GM12878 (cell line): ENCODE measurements at regions not wholly inside any gene's neighbourhood (a gene's known extent, or its start where the extent isn't known, plus 50 kb on each side); places are given as distances from the start of the nearest gene placed in this dataset.

Experiments used
- ATAC-seq: fragments of 200-7000 bp; cut with Tn5 transposase; 3 replicates; pipeline ENCODE4 v1.9.1; 2020; ENCODE audit warnings: mild to moderate bottlenecking, moderate library complexity
- BruUV-seq: library from RNA; stranded (reverse); fragments of 400-500 nt; replicated peaks from 2 replicates; lab custom pipeline; 2021; lab: Mats Ljungman, UMichigan
- CTCF ChIA-PET: fragments of 300-600 bp; sonication (Branson Sonifier 250); formaldehyde crosslinking; extraction: SDS; loops from one replicate; lab custom pipeline; 2021; ENCODE audit warnings: inconsistent platforms; lab: Yijun Ruan, JAX
- POLR2A ChIA-PET: fragments of 350-600 bp; formaldehyde crosslinking; extraction: SDS; loops from one replicate; lab custom pipeline; 2021; ENCODE audit warnings: inconsistent platforms; lab: Charles Lee
- RAD21 ChIA-PET: fragments of 300-600 bp; sonication (Branson Sonifier 250); formaldehyde crosslinking; loops from one replicate; lab custom pipeline; 2023; ENCODE audit warnings: antibody characterized with exemption; ENCODE audit not compliant: unreplicated experiment; lab: Charles Lee
- SMC1A ChIA-PET: fragments of 300-600 bp; sonication (Branson Sonifier 250); formaldehyde crosslinking; loops from one replicate; lab custom pipeline; 2023; ENCODE audit not compliant: unreplicated experiment, uncharacterized antibody; lab: Charles Lee
- DNase-seq: peaks from one replicate; pipeline ENCODE4 v3.0.0-alpha.2; 2011; ENCODE audit warnings: low read depth, low spot score
- FAIRE-seq: peaks from 3 replicates; lab custom pipeline; 2011; peaks lifted over from hg19 to GRCh38; lab: Jason Lieb, UNC
- H2AFZ ChIP-seq: 2 replicates; pipeline ENCODE4 v1.6.0; 2011; ENCODE audit warnings: low read depth, low read length, control low read depth; ENCODE audit not compliant: control insufficient read depth
- H3K27ac ChIP-seq: 2 replicates; pipeline ENCODE4 v1.5.1; 2011; ENCODE audit warnings: control low read depth; ENCODE audit not compliant: control insufficient read depth, insufficient read depth
- H3K27me3 ChIP-seq, 2 experiments: replicated peaks in 1 of 2; 2 replicates each; pipeline versions ENCODE4 v1.6.0 to v1.6.1; 2011; ENCODE audit warnings: low read length in 1 of 2; ENCODE audit not compliant: control insufficient read depth in 2 of 2, insufficient read depth in 2 of 2
- H3K36me3 ChIP-seq, 2 experiments: 2 replicates each; pipeline ENCODE4 v1.5.1; 2011; ENCODE audit warnings: low read length in 1 of 2; ENCODE audit not compliant: control insufficient read depth in 2 of 2, insufficient read depth in 2 of 2
- H3K4me1 ChIP-seq: 2 replicates; pipeline ENCODE4 v1.6.1; 2011; ENCODE audit warnings: mild to moderate bottlenecking, low read length, moderate library complexity, mixed read lengths; ENCODE audit not compliant: control insufficient read depth, insufficient read depth
- H3K4me2 ChIP-seq: 2 replicates; pipeline ENCODE4 v1.6.0; 2011; ENCODE audit warnings: control low read depth; ENCODE audit not compliant: control insufficient read depth, insufficient read depth
- H3K4me3 ChIP-seq: fragments of 200-600 bp; sonication (generic); 2 replicates; pipeline ENCODE4 v1.5.1; 2016
- H3K79me2 ChIP-seq: 2 replicates; pipeline ENCODE4 v1.6.0; 2011; ENCODE audit warnings: low read length; ENCODE audit not compliant: control insufficient read depth, insufficient read depth
- H3K9ac ChIP-seq: 2 replicates; pipeline ENCODE4 v1.8.0; 2011; ENCODE audit warnings: low read length, control low read depth, mixed read lengths; ENCODE audit not compliant: control insufficient read depth, insufficient read depth
- H3K9me3 ChIP-seq: replicated peaks from 3 replicates; pipeline ENCODE4 v1.5.1; 2011; ENCODE audit warnings: mild to moderate bottlenecking, low read length; ENCODE audit not compliant: control insufficient read depth, insufficient read depth
- H4K20me1 ChIP-seq: 2 replicates; pipeline ENCODE4 v1.6.0; 2011; ENCODE audit not compliant: control insufficient read depth, insufficient read depth
- DPF2 ChIP-seq: fragments of 450-650 bp; IDR thresholded peaks from 2 replicates; pipeline ENCODE4 v1.6.1; 2017; ENCODE audit warnings: mild to moderate bottlenecking
- E4F1 ChIP-seq: fragments of 450-650 bp; IDR thresholded peaks from 2 replicates; pipeline ENCODE4 v1.6.1; 2018; ENCODE audit warnings: borderline replicate concordance, mild to moderate bottlenecking; ENCODE audit not compliant: partially characterized antibody
- RFX5 ChIP-seq: IDR thresholded peaks from 2 replicates; pipeline ENCODE4 v1.6.1; 2011; ENCODE audit warnings: low read depth, low read length, improper control_type of control experiment
- SPI1 ChIP-seq: IDR thresholded peaks from 2 replicates; pipeline ENCODE4 v1.6.1; 2011; ENCODE audit warnings: low read depth, mild to moderate bottlenecking, low read length, moderate library complexity, borderline replicate concordance; ENCODE audit not compliant: insufficient read depth
- SRF ChIP-seq, 2 experiments: IDR thresholded peaks; 2 replicates each; pipeline ENCODE4 v1.6.1; 2011; ENCODE audit warnings: low read depth in 2 of 2, low read length in 2 of 2, mild to moderate bottlenecking in 1 of 2, moderate library complexity in 1 of 2
- TCF3 ChIP-seq: IDR thresholded peaks from 2 replicates; pipeline ENCODE4 v1.6.1; 2012; ENCODE audit warnings: low read depth, mild to moderate bottlenecking, low read length, borderline replicate concordance; ENCODE audit not compliant: insufficient read depth
- ZNF687 ChIP-seq: fragments of 450-650 bp; IDR thresholded peaks from 2 replicates; pipeline ENCODE4 v1.6.1; 2017; ENCODE audit warnings: mild to moderate bottlenecking, moderate library complexity
- whole genome bisulfite sequencing: methylation state at CpG from one replicate; pipeline ENCODE4 v1.1.6; 2016; ENCODE audit warnings: low lambda C conversion rate; ENCODE audit not compliant: insufficient replicate concordance, insufficient coverage; ENCODE audit errors: missing lambda C conversion rate; 5-methylcytosine and 5-hydroxymethylcytosine counted together
- in situ Hi-C: fragments of 300-500 bp; cut with MboI; formaldehyde crosslinking; loops from 9 replicates; pipeline ENCODE4 v1.14.3; 2018; ENCODE audit warnings: mixed read lengths
- intact Hi-C: fragments of 100-400 bp; cut with micrococcal nuclease; formaldehyde crosslinking; loops from one replicate; pipeline ENCODE4 v1.14.2; 2022; ENCODE audit not compliant: unreplicated experiment

GRCh38 chr7:9822458-9823290 lies 1151.0 kb upstream of the PHF14 start:
- FAIRE-seq (no peak), DNase-seq (no peak), ATAC-seq (no peak)
- SMC1A ChIA-PET = interaction anchor here (1.1 kb wide), 1 partner anchor 9 kb away, joined by 3 read pairs; no protein-coding TSS in a partner anchor
- Histone ChIP-seq H3K9me3 (no peaks in the 10 kb centered on the region), H2AFZ (no peak overlapping the region), H3K27me3 (no peaks in the 10 kb centered on the region), H3K79me2 (no peaks in the 10 kb centered on the region), H3K4me2 (no peak overlapping the region), H4K20me1 (no peaks in the 10 kb centered on the region), H3K36me3 (no peaks in the 10 kb centered on the region), H3K27ac (no peak overlapping the region), H3K9ac (no peak overlapping the region), H3K4me1 (no peaks in the 10 kb centered on the region), H3K4me3 (no peak overlapping the region)
- intact Hi-C loops (no loop called here), in situ Hi-C loops (no loop called here)
- BruUV-seq = no TSS peak
- POLR2A ChIA-PET = no interaction called here
- CTCF ChIA-PET = interaction anchor here (0.7 kb wide), 1 partner anchor 117 kb away, joined by 3 read pairs; no protein-coding TSS in a partner anchor
- TF ChIP-seq SRF (IDR thresholded peaks at IDR 0.05; ENCODE audit: low read depth in 2 of 2, low read length in 2 of 2) = no peak
- no peak for TF ChIP-seq SPI1
- TF ChIP-seq TCF3 = no peak
- RAD21 ChIA-PET = no interaction called here
- 34% methylated on average over 20 of the region's 20 CpGs for WGBS

- H3K27me3 ChIP-seq = no peaks in the 10 kb centered on the region
- POLR2A ChIA-PET = no interaction called here
- no TSS peak for BruUV-seq
- 17% methylated on average over 3 of the region's 3 CpGs for WGBS
- no peak overlapping the region for H3K4me3 ChIP-seq
- DNase-seq (no peak), ATAC-seq (no peak), FAIRE-seq (no peak)
- no peaks in the 10 kb centered on the region for H3K9me3 ChIP-seq
- RAD21 ChIA-PET = no interaction called here
- intact Hi-C loops = no loop called here
- no peaks in the 10 kb centered on the region for H3K36me3 ChIP-seq
- H3K9ac ChIP-seq = no peak overlapping the region
- no peak overlapping the region for H3K4me2 ChIP-seq
- CTCF ChIA-PET = no interaction called here
- no peaks in the 10 kb centered on the region for H3K79me2 ChIP-seq
- no peaks in the 10 kb centered on the region for H3K4me1 ChIP-seq
- H4K20me1 ChIP-seq = no peaks in the 10 kb centered on the region
- H3K27ac ChIP-seq = no peak overlapping the region
- in situ Hi-C loops = no loop called here
- no peak overlapping the region for H2AFZ ChIP-seq
- SMC1A ChIA-PET = interaction anchor here (1.0 kb wide), 1 partner anchor 29 kb away, joined by 3 read pairs; no protein-coding TSS in a partner anchor
- TF ChIP-seq E4F1 = no peak
- no peak for TF ChIP-seq RFX5
- TF ChIP-seq ZNF687 = no peak
- TF ChIP-seq DPF2 = no peak
These were observed 1138.5 kb upstream of the PHF14 start for GRCh38 chr7:9835199-9835598.
